Stimulated activated CD4-positive, alpha-beta T cell treated with anti-CD3 and anti-CD28 coated beads, Interleukin-12 subunit alpha, Interleukin-12 subunit beta, amount 100 ng/mL, for 24 hours (primary cell): ENCODE measurements at regions not wholly inside any gene's neighbourhood (a gene's known extent, or its start where the extent isn't known, plus 50 kb on each side); places are given as distances from the start of the nearest gene placed in this dataset.
"Not testable (repeated sequence)": the region's sequence is repeated elsewhere in the genome, so short reads cannot be mapped to it uniquely, and the experiment has no call there.

Experiments
- DNase-seq, 2 experiments: peaks; one replicate each; pipeline ENCODE4 v3.0.0-alpha.2; 2020; ENCODE audit warnings: low read depth in 2 of 2

DNA sequence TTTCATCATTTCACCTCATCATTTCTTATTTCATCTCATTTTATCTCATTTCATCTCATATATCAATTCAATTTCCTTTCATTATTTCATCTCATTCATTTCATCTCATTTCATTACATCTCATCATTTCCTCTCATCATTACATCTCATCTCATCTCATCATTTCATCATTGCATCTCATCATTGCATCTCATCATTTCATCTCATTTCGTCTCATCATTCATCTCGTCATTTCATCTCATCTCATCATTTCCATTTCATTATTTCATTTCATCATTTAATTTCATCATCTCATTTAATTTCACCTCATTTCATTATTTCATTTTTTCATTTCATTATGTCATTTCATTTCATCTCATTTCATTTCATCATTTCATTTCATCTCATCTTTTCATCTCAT is 168.5 kb upstream of the FAM72C start:
- DNase-seq, result not testable (repeated sequence)

DNA sequence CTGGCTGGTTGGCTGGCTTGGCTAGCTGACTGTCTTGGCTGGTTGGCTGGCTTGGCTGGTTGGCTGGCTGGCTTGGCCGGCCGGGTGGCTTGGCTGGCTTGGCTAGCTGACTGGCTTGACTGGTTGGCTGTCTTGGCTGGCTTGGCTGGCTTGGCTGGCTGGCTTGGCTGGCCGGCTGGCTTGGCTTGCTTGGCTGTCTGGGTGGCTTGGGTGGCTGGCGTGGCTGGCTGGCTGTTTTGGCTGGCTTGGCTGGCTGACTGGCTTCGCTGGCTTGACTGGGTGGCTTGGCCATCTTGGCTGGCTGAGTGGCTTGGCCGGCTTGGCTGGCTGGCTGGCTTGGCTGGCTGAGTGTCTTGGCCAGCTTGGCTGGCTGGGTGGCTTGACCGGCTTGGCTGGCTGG is 133.2 kb upstream of the FAM72C start:
- not testable (repeated sequence) for DNase-seq

DNA sequence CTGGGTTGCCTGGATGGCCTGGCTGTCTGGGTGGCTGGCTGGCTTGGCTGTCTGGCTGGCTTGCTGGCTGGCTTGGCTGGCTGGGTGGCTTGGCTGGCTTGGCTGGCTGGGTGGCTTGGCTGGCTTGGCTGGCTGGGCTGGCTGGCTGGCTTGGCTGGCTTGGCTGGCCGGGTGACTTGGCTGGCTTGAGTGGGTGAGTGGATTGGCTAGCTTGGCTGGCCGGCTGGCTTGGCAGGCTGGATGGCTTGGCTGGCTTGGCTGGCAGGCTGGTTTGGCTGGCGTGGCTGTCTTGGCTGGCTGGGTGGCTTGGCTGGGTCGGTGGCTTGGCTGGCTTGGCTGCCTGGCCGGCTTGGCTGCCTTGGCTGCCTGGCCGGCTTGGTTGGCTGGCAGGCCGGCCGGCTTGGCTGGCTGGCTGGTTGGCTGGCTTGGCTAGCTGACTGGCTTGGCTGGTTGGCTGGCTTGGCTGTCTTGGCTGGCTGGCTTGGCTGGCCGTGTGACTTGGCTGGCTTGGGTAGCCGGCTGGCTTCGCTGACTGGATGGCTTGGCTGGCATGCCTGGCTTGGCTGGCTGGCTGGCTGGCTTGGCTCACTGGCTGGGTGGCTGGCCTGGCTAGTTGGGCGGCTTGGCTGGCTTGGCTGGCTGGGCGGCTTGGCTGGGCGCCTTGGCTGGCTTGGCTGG is 132.4 kb upstream of the FAM72C start:
- DNase-seq, result peak; percentile 21 to 28

- DNase-seq, result peak; percentile 22 to 30
These were observed 131.5 kb upstream of the FAM72C start for GRCh38 chr1:144103156-144103880.

- not testable (repeated sequence) for DNase-seq
These were observed 130.4 kb upstream of the FAM72C start for GRCh38 chr1:144102046-144102745.

GRCh38 chr1:144101397-144102045 is 129.7 kb upstream of the FAM72C start:
- DNase-seq, result no peak

DNA sequence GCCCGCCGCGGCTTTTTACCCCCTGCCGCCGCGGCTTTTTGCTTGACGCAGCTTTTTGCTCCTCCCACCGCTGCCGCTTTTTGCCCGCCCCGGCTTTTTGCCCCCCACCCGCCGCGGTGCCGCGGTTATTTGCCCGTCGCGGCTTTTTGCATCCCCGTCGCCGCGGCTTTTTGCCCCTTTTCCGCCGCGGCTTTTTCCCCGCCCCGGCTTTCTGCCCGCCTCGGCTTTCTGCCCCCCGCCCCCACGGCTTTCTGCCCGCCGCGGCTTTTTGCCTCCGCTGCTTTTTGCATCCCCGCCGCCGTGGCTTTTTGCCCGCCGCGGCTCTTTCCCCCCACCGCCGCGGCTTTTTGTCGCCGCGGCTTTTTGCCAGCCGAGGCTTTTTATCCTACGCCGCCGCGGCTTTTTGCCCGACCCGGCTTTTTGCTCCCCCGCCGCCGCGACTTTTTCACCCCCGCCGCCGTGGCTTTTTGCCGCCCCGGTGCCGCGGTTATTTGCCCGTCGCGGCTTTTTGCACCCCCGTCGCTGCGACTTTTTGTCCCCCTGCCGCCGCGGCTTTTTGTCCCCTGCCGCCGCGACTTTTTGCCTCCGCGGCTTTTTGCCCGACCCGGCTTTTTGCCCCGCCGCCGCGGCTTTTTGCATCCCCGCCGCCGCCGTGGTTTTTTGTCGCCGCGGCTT is 105.5 kb upstream of the FAM72C start:
- not testable (repeated sequence) for DNase-seq

DNA sequence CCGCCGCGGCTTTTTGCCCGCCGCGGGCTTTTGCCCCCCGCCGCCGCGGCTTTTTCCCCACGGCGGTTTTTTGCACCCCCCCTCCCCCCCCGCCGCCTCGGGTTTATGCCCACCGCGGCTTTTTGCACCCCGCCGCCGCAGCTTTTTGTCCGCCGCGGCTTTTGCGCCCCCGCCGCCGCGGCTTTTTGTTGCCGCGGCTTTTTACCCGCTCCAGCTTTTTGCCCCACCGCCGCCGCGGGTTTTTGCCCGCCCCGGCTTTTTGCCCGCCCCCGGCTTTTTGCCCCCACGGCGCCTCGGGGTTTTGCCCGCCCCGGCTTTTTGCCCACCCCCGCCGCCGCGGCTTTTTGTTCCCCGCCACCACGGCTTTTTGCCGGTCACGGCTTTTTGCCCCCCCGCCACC is 104.9 kb upstream of the FAM72C start:
- not testable (repeated sequence) for DNase-seq

DNA sequence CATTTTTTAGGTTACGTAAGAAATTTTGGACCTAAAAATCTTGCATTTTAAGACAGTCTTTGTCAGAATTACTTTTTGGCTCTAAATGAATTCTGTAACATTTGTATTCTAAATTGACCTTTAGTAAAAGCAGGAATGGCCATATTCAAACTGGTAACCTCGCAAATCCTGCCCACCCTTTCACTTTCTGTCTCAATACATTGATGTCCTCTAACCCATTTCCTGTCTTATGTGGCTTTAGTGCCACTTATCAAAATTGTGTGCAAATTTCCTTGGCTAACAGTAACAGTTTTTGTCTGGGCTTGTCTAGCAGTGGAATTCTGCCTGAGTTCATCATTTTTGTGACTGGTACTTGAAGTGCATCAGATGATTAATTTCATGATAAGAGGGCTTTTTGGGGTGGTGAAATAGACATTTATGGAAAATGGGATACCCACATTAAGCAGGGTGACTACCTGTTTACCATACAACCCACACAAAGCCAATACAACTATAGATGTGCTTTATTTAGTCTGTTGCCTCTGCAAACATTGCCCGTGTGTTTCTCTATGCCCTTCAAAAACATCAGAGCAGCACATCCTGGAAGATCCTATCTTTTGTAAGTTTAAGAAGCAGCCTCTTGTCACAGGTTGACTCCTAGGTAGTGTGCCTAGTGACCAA is 98.7 kb upstream of the FAM72C start:
- DNase-seq, result not testable (repeated sequence)

- not testable (repeated sequence) for DNase-seq
These were observed 95.3 kb upstream of the FAM72C start for GRCh38 chr1:144067042-144067441.

DNA sequence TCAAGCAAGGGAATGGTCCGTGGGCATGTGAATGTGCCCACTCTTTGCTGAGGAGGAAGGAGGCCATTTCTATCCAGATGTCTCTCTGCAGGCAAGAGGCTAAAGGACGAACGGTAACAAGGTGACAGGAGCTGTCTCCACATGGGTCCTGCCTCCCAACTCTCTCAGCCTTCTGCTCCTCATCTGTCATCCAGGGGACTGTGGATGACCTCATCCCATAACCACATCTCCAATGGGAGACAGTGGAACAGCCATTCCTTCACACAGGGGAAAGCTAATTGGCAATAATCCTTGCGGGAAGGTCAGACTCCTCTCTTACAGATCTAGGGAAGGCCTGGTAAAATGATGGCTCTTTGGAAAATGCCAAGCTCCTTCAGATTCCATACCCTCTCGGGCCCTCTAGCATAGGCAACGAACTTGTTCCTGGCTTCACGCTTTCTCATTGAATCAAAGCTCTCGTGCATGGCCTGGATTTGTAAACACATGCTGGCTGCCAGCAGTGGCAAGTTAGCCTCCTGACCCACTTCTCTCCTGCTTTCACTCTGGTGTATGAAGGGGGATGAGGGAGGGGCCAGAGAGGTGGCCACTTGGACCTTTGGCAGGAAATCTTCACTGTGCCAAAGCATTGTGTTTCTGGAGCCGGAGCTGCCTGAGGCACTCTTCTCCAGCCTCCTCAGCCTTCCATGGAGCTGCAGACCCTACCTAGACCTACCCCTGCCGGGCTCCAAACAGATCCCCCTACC is 94.5 kb upstream of the FAM72C start:
- DNase-seq, result not testable (repeated sequence)

GRCh38 chr1:144065299-144066060 is 93.7 kb upstream of the FAM72C start:
- DNase-seq, result not testable (repeated sequence)

- not testable (repeated sequence) for DNase-seq
These were observed 77.6 kb upstream of the FAM72C start for GRCh38 chr1:144049365-144049764.

DNA sequence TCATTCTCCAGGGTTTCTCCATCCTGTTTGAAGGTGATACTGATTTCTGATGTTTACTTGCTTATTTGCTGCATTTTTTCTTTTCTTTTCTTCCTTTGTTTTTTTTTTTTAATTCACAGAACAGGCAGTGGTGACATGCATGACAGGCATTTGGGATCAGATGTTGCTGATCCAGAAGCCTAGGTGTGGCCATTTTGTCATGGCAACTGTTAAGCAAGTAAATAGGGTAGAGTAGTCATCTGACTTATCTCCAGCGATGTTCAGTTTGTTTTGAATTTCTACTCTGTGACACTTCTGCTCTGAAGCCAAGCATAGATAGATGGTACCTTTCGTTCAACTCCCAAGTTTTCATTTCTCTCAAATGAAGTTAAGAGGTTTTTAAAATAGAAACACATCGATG is 74.9 kb upstream of the FAM72C start:
- DNase-seq, result not testable (repeated sequence)

GRCh38 chr1:144045751-144046546 is 74.2 kb upstream of the FAM72C start:
- DNase-seq, result not testable (repeated sequence)

DNA sequence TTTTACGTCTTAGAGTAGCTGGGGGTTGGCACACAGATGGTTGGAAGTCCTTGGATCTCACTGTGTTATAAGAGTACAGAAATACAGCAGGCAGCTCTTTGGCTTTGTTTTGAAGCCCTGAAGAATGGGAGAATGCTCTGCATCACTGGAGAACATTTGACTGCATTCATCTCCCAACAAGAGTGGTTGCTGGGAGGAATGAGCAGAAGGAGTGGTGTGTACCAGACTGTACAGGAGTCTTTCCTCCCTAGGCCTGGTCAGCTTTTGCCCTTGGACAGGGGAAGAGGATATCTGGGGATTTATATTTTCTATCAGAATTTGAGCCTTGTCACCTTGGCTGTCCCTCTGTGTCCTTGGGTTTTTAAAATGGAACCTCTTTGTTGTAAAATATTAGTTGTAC is 70.5 kb upstream of the FAM72C start:
- not testable (repeated sequence) for DNase-seq

GRCh38 chr1:144040293-144040692 is 68.5 kb upstream of the FAM72C start:
- DNase-seq, result not testable (repeated sequence)

DNA sequence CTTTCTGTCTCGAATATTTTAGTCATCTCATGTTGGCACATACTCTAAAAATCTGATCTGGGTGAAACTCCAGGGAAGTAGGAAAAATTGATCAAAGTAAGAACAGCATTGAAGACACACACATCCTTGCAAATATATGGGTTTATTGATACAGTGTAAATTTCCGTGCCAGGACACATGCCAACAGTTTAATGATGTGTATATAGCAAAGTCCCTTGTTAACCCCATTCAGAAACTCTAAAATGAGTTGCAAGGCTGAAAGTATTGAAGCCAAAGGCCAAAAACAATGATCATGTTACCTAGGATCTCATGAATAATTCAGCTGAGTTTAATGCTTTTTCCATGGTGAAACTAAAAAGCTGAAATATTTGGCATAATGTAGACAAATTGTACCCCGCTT is 62.3 kb upstream of the FAM72C start:
- not testable (repeated sequence) for DNase-seq

GRCh38 chr1:144031550-144031949 is 59.8 kb upstream of the FAM72C start:
- not testable (repeated sequence) for DNase-seq
